ENCODE measurements at regions not wholly inside any gene's neighbourhood (a gene's known extent, or its start where the extent isn't known, plus 50 kb on each side); places are given as distances from the start of the nearest gene placed in this dataset.

DNA sequence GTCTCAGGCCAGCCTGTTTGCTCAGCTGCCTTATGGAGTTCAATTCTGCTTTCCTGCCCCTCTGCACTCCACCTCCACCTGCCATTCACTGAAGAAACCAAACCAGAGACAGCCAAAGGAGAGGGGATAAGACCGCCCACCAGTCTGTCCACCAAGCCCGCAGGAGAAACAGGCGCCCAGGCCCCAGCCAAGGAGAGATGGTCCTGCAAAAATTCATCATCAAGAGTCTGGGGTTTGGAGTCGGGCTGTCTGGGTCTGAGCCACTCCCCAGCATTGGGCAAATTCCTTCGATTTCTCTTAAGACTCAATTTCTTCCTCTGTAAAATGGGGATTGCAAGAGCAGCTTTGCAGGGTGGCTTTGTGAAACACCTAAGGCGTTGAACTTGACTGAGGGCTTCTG, 121.4 kb upstream of the RUNX3 start:
- DNase-seq (ENCODE audit: low read depth, low spot score) = no peak
- Histone ChIP-seq H3K4me3 (ENCODE audit: low read depth, low read length) (no peak overlapping the region), H3K27ac (ENCODE audit: low read depth, low read length) (no peak overlapping the region), H3K9me3 (ENCODE audit: control insufficient read depth, insufficient read depth, low read length) (no peaks in the 10 kb centered on the region), H3K27me3 (ENCODE audit: control insufficient read depth, insufficient read depth, low read length) (peaks cover 54% of the 10 kb centered on the region)
- POLR2A ChIA-PET = no interaction called here
- TF ChIP-seq, protein P1, sequence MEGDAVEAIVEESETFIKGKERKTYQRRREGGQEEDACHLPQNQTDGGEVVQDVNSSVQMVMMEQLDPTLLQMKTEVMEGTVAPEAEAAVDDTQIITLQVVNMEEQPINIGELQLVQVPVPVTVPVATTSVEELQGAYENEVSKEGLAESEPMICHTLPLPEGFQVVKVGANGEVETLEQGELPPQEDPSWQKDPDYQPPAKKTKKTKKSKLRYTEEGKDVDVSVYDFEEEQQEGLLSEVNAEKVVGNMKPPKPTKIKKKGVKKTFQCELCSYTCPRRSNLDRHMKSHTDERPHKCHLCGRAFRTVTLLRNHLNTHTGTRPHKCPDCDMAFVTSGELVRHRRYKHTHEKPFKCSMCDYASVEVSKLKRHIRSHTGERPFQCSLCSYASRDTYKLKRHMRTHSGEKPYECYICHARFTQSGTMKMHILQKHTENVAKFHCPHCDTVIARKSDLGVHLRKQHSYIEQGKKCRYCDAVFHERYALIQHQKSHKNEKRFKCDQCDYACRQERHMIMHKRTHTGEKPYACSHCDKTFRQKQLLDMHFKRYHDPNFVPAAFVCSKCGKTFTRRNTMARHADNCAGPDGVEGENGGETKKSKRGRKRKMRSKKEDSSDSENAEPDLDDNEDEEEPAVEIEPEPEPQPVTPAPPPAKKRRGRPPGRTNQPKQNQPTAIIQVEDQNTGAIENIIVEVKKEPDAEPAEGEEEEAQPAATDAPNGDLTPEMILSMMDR (IDR thresholded peaks at IDR 0.05; ENCODE audit: low read depth, low read length) = no peak
- CTCF ChIA-PET = no interaction called here

- Histone ChIP-seq H3K27me3 (ENCODE audit: control insufficient read depth, insufficient read depth, low read length) (peaks cover 43% of the 10 kb centered on the region), H3K27ac (ENCODE audit: low read depth, low read length) (no peak overlapping the region), H3K4me3 (ENCODE audit: low read depth, low read length) (no peak overlapping the region), H3K9me3 (ENCODE audit: control insufficient read depth, insufficient read depth, low read length) (no peaks in the 10 kb centered on the region)
- TF ChIP-seq, protein P1 (IDR thresholded peaks at IDR 0.05; ENCODE audit: low read depth, low read length) = no peak
- ChIA-PET POLR2A (no interaction called here), CTCF (interaction anchor here (1.0 to 2.2 kb wide), 2 partner anchors 12 to 155 kb away, joined by 4 to 7 read pairs; no protein-coding TSS in a partner anchor)
- no peak for DNase-seq (ENCODE audit: low read depth, low spot score)
Observed at GRCh38 chr1:25050165-25050564, 120.1 kb upstream of the RUNX3 start.

- Histone ChIP-seq H3K4me3 (ENCODE audit: low read depth, low read length) (no peak overlapping the region), H3K27me3 (ENCODE audit: control insufficient read depth, insufficient read depth, low read length) (peaks cover 40% of the 10 kb centered on the region), H3K9me3 (ENCODE audit: control insufficient read depth, insufficient read depth, low read length) (no peaks in the 10 kb centered on the region), H3K27ac (ENCODE audit: low read depth, low read length) (no peak overlapping the region)
- ChIA-PET POLR2A (no interaction called here), CTCF (interaction anchor here (1.0 to 2.2 kb wide), 3 partner anchors 11 to 156 kb away, joined by 3 to 7 read pairs (median 4); no protein-coding TSS in a partner anchor)
- TF ChIP-seq, protein P1 (IDR thresholded peaks at IDR 0.05; ENCODE audit: low read depth, low read length) = no peak
- no peak for DNase-seq (ENCODE audit: low read depth, low spot score)
Observed at GRCh38 chr1:25049190-25049589, 119.1 kb upstream of the RUNX3 start.

DNA sequence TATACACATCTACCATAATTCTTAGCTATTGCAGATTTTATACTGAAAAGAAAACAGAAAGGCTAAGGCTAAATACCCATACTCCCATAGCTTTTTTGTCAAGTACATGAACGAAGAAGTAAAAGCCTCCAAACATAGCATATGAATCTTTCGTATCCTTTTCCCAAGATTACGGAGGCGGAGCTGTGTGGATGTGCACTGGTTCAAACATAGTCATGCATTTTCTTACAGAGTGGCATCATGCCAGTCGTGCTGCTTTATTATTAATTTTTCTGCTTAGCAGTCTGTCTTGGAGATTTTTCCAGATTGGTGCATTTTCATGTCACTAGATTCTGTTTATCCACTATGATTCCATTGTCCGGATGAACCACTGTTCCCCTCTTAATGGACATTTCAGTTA, 118.7 kb upstream of the RUNX3 start:
- TF ChIP-seq, protein P1 (IDR thresholded peaks at IDR 0.05; ENCODE audit: low read depth, low read length) = no peak
- no peak overlapping the region for H3K4me3 ChIP-seq (ENCODE audit: low read depth, low read length)
- no peak for DNase-seq (ENCODE audit: low read depth, low spot score)
- POLR2A ChIA-PET = no interaction called here
- H3K27ac ChIP-seq (ENCODE audit: low read depth, low read length) = no peak overlapping the region
- H3K9me3 ChIP-seq (ENCODE audit: control insufficient read depth, insufficient read depth, low read length) = no peaks in the 10 kb centered on the region
- H3K27me3 ChIP-seq (ENCODE audit: control insufficient read depth, insufficient read depth, low read length) = peaks cover 42% of the 10 kb centered on the region
- CTCF ChIA-PET = interaction anchor here (1.2 to 2.2 kb wide), 2 partner anchors 11 to 116 kb away, joined by 3 to 7 read pairs; no protein-coding TSS in a partner anchor

GRCh38 chr1:25047506-25048240, 117.6 kb upstream of the RUNX3 start:
- TF ChIP-seq, protein P1 (IDR thresholded peaks at IDR 0.05; ENCODE audit: low read depth, low read length) = no peak
- Histone ChIP-seq H3K9me3 (ENCODE audit: control insufficient read depth, insufficient read depth, low read length) (peaks cover 8% of the 10 kb centered on the region), H3K27ac (ENCODE audit: low read depth, low read length) (no peak overlapping the region), H3K4me3 (ENCODE audit: low read depth, low read length) (no peak overlapping the region), H3K27me3 (ENCODE audit: control insufficient read depth, insufficient read depth, low read length) (peaks cover 36% of the 10 kb centered on the region)
- no peak for DNase-seq (ENCODE audit: low read depth, low spot score)
- ChIA-PET CTCF (no interaction called here), POLR2A (no interaction called here)
